ENCODE measurements at regions not wholly inside any gene's neighbourhood (a gene's known extent, or its start where the extent isn't known, plus 50 kb on each side); places are given as distances from the start of the nearest gene placed in this dataset.

DNA sequence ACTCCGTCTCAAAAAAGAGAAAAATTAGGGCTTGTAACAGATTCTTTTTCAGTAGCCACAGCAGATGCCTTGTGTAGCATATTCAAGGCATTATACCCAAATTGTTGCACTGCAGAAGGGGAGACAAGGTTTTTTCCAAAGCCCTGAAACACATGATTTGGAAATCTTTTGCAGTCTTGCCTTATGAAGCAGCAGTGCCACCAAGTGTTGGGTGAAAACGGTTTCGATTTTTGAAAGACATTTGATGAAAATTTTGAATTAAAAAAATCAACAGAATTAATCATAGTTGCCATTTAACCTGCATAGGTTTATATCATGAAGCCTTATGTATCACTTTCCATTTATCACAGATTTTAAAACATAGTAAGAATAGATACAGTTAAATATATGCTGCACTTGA is 479.5 kb downstream of the TAF11L14 start:
- TF ChIP-seq, protein P1, sequence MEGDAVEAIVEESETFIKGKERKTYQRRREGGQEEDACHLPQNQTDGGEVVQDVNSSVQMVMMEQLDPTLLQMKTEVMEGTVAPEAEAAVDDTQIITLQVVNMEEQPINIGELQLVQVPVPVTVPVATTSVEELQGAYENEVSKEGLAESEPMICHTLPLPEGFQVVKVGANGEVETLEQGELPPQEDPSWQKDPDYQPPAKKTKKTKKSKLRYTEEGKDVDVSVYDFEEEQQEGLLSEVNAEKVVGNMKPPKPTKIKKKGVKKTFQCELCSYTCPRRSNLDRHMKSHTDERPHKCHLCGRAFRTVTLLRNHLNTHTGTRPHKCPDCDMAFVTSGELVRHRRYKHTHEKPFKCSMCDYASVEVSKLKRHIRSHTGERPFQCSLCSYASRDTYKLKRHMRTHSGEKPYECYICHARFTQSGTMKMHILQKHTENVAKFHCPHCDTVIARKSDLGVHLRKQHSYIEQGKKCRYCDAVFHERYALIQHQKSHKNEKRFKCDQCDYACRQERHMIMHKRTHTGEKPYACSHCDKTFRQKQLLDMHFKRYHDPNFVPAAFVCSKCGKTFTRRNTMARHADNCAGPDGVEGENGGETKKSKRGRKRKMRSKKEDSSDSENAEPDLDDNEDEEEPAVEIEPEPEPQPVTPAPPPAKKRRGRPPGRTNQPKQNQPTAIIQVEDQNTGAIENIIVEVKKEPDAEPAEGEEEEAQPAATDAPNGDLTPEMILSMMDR (IDR thresholded peaks at IDR 0.05; ENCODE audit: borderline replicate concordance, extremely low read depth, low read length, poor library complexity, severe bottlenecking), result no peak
- no peak for TF ChIP-seq EZH2 (IDR thresholded peaks at IDR 0.05; ENCODE audit: borderline replicate concordance, low read depth, low read length, severe bottlenecking)

All from DND-41 (cell line).